ENCODE measurements at regions not wholly inside any gene's neighbourhood (a gene's known extent, or its start where the extent isn't known, plus 50 kb on each side); places are given as distances from the start of the nearest gene placed in this dataset.

GRCh38 chr6:21845018-21845417 is 251.5 kb downstream of the SOX4 start:
- TF ChIP-seq CTCF (IDR thresholded peaks at IDR 0.05; ENCODE audit: borderline replicate concordance, extremely low read depth, low read length, poor library complexity, severe bottlenecking) (no peak), EZH2 (IDR thresholded peaks at IDR 0.05; ENCODE audit: borderline replicate concordance, low read depth, low read length, severe bottlenecking) (no peak)
